ENCODE measurements at regions not wholly inside any gene's neighbourhood (a gene's known extent, or its start where the extent isn't known, plus 50 kb on each side); places are given as distances from the start of the nearest gene placed in this dataset.

DNA sequence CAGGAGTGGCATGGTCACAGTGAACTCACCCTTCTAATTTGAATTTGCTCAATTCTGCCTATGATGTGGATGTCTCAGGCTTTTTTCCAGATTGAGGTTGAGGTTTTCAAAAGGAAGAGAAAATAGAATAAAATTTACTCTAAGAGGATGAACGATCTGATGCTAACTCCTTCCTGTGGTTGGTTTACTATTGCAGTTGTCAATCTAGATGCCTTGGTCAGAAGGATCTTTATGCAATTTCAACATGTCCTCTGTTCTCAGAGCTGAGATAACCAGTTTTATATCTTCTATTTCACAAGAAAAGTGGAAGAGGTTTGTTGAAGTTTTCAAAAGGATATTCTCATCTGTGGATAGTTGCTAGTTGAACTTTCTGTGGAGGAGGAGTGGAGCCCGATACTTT, 150.7 kb upstream of the WDR11 start:
- no peak overlapping the region for H3K27ac Mint-ChIP-seq (ENCODE audit: unreplicated experiment)

DNA sequence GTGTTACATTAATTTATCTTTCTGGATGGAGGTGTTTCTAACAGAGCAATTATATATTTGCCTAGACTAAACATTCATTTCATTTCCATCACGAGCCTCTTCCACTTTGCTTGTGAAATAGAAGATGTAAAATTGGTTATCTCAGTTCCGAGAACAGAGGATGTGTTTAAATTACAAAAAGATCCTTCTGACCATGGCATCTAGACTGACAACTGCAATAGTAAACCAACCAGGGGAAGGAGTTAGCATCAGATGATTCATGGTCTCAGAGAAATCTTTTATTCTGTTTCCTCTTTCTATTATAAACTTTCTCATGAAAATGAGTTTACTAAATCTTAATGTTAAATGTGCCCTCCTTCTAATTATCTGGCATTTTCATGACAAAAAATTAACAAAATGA, 149.8 kb upstream of the WDR11 start:
- Mint-ChIP-seq H3K4me3 (ENCODE audit: unreplicated experiment) (no peak overlapping the region), H3K4me1 (ENCODE audit: low read depth, unreplicated experiment) (no peaks in the 10 kb centered on the region), H3K36me3 (ENCODE audit: unreplicated experiment) (peaks cover 7% of the 10 kb centered on the region), H3K9me3 (ENCODE audit: unreplicated experiment) (peaks cover 5% of the 10 kb centered on the region), H3K27me3 (ENCODE audit: unreplicated experiment) (no peaks in the 10 kb centered on the region), H3K27ac (ENCODE audit: unreplicated experiment) (no peak overlapping the region)
- DNase-seq, result no peak
- TF ChIP-seq, protein P1, sequence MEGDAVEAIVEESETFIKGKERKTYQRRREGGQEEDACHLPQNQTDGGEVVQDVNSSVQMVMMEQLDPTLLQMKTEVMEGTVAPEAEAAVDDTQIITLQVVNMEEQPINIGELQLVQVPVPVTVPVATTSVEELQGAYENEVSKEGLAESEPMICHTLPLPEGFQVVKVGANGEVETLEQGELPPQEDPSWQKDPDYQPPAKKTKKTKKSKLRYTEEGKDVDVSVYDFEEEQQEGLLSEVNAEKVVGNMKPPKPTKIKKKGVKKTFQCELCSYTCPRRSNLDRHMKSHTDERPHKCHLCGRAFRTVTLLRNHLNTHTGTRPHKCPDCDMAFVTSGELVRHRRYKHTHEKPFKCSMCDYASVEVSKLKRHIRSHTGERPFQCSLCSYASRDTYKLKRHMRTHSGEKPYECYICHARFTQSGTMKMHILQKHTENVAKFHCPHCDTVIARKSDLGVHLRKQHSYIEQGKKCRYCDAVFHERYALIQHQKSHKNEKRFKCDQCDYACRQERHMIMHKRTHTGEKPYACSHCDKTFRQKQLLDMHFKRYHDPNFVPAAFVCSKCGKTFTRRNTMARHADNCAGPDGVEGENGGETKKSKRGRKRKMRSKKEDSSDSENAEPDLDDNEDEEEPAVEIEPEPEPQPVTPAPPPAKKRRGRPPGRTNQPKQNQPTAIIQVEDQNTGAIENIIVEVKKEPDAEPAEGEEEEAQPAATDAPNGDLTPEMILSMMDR (IDR thresholded peaks at IDR 0.05; ENCODE audit: partially characterized antibody, unreplicated experiment), result no peak

More for the DNA sequence above, 150.7 kb upstream of the WDR11 start:
- Mint-ChIP-seq H3K27me3 (ENCODE audit: unreplicated experiment) (no peaks in the 10 kb centered on the region), H3K9me3 (ENCODE audit: unreplicated experiment) (peaks cover 5% of the 10 kb centered on the region), H3K4me1 (ENCODE audit: low read depth, unreplicated experiment) (no peaks in the 10 kb centered on the region), H3K4me3 (ENCODE audit: unreplicated experiment) (no peak overlapping the region), H3K36me3 (ENCODE audit: unreplicated experiment) (peaks cover 7% of the 10 kb centered on the region)
- DNase-seq, result no peak
- TF ChIP-seq, protein P1 (IDR thresholded peaks at IDR 0.05; ENCODE audit: partially characterized antibody, unreplicated experiment), result no peak

DNA sequence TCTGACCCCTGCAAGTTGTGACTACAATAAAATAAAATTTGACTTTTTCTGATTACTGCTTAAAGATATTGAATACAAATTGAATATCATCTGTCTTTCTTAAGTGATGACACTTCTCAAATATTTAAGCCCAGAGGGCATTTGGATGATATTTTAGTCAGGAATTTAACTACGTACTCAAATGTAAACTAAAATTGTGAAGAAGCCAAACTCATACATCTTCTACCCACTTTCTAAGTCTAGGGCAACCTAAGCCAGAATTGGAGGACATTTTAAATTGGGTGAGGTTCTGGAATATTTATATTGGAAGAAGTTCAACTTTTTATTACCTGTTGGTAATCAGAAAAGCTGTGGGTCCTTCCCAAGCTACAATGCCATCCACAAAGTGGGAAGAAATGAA, 149.1 kb upstream of the WDR11 start:
- no peak overlapping the region for H3K4me3 Mint-ChIP-seq (ENCODE audit: unreplicated experiment)
- no peaks in the 10 kb centered on the region for H3K27me3 Mint-ChIP-seq (ENCODE audit: unreplicated experiment)
- no peaks in the 10 kb centered on the region for H3K4me1 Mint-ChIP-seq (ENCODE audit: low read depth, unreplicated experiment)
- TF ChIP-seq, protein P1 (IDR thresholded peaks at IDR 0.05; ENCODE audit: partially characterized antibody, unreplicated experiment), result no peak
- H3K9me3 Mint-ChIP-seq (ENCODE audit: unreplicated experiment), result peaks cover 5% of the 10 kb centered on the region
- H3K36me3 Mint-ChIP-seq (ENCODE audit: unreplicated experiment), result peaks cover 7% of the 10 kb centered on the region
- H3K27ac Mint-ChIP-seq (ENCODE audit: unreplicated experiment), result no peak overlapping the region
- no peak for DNase-seq

DNA sequence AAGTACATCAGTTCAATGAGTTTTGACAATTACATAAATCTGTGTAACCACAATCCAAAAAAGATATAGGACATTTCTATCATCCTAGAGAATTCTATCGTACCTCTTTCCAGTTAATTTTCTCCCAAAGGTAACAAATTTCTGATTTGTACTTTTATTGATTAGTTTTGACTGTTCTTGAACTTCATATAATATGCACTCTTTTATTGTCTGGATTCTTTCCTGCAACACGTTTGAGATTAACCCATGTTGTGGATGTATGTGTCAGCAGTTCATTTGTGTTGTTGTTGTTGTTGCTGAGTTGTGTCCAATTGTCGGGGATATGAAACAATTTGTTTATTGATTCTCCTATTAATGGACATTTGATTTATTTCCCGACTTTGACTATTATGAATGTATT, 145.9 kb upstream of the WDR11 start:
- H3K36me3 Mint-ChIP-seq (ENCODE audit: unreplicated experiment), result no peaks in the 10 kb centered on the region
- no peak overlapping the region for H3K27ac Mint-ChIP-seq (ENCODE audit: unreplicated experiment)
- no peaks in the 10 kb centered on the region for H3K9me3 Mint-ChIP-seq (ENCODE audit: unreplicated experiment)
- no peak overlapping the region for H3K4me3 Mint-ChIP-seq (ENCODE audit: unreplicated experiment)
- TF ChIP-seq, protein P1 (IDR thresholded peaks at IDR 0.05; ENCODE audit: partially characterized antibody, unreplicated experiment), result no peak
- no peak for DNase-seq
- H3K27me3 Mint-ChIP-seq (ENCODE audit: unreplicated experiment), result peaks cover 3% of the 10 kb centered on the region
- H3K4me1 Mint-ChIP-seq (ENCODE audit: low read depth, unreplicated experiment), result no peaks in the 10 kb centered on the region

DNA sequence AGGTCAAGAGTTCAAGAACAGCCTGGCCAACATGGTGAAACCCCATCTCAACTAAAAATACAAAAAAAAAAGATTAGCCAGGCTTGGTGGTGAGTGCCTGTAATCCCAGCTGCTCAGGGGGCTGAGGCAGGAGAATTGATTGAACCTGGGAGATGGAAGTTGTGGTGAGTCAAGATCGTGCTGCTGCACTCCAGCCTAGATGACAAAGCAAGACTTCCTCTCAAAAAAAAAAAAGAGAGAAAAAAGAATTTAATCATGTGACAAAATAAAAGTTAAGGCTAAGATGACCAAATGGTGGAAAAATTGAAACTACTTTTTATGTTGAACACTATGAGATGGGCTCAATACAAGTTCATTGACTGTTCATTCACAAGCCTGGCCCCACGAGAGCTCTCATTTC, 141.1 kb upstream of the WDR11 start:
- Mint-ChIP-seq H3K9me3 (ENCODE audit: unreplicated experiment) (no peaks in the 10 kb centered on the region), H3K4me1 (ENCODE audit: low read depth, unreplicated experiment) (peaks cover 2% of the 10 kb centered on the region), H3K27me3 (ENCODE audit: unreplicated experiment) (peaks cover 3% of the 10 kb centered on the region), H3K36me3 (ENCODE audit: unreplicated experiment) (no peaks in the 10 kb centered on the region), H3K27ac (ENCODE audit: unreplicated experiment) (no peak overlapping the region), H3K4me3 (ENCODE audit: unreplicated experiment) (no peak overlapping the region)
- DNase-seq, result no peak
- TF ChIP-seq, protein P1 (IDR thresholded peaks at IDR 0.05; ENCODE audit: partially characterized antibody, unreplicated experiment), result no peak
